K562 (cell line): ENCODE measurements at regions not wholly inside any gene's neighbourhood (a gene's known extent, or its start where the extent isn't known, plus 50 kb on each side); places are given as distances from the start of the nearest gene placed in this dataset.

Experiments
- ATAC-seq: fragments of 200-7000 bp; cut with Tn5 transposase; 3 replicates; pipeline ENCODE4 v1.9.1; 2020; ENCODE audit warnings: moderate library complexity
- BruUV-seq: library from RNA; stranded (reverse); fragments of 400-500 nt; replicated peaks from 2 replicates; lab custom pipeline; 2021; lab: Mats Ljungman, UMichigan
- CTCF ChIA-PET: fragments of 300-600 bp; formaldehyde crosslinking; extraction: SDS; loops from one replicate; lab custom pipeline; 2021; ENCODE audit warnings: low intra/inter-chr PET ratio; lab: Yijun Ruan, JAX
- POLR2A ChIA-PET: fragments of 300-600, 350-650 bp; sonication (Branson Sonifier 250); formaldehyde crosslinking; extraction: SDS; loops from one replicate; lab custom pipeline; 2021; ENCODE audit warnings: antibody characterized with exemption, inconsistent platforms; lab: Yijun Ruan, JAX
- DNase-seq, 4 experiments: peaks; one replicate each; pipeline versions ENCODE4 v3.0.0 to v3.0.0-alpha.2; 2011 to 2018; ENCODE audit warnings: low spot score in 3 of 4, mixed read lengths in 3 of 4; ENCODE audit errors: extremely low read depth in 1 of 4
- FAIRE-seq: peaks from 2 replicates; lab custom pipeline; 2011; peaks lifted over from hg19 to GRCh38; lab: Jason Lieb, UNC
- H2AFZ ChIP-seq: 2 replicates; pipeline ENCODE4 v1.6.0; 2011; ENCODE audit warnings: low read depth, low read length, control low read depth, inconsistent platforms
- H3K27ac ChIP-seq: fragments of 200-600 bp; 3 replicates; pipeline ENCODE4 v1.8.0; 2011; ENCODE audit warnings: low read depth, mild to moderate bottlenecking, control low read depth, inconsistent platforms, low read length, moderate library complexity, mixed read lengths; ENCODE audit errors: extremely low read depth
- H3K27me3 ChIP-seq, 2 experiments: fragments of 300-600 bp in 1 of 2; 2 replicates in 1 of 2; 3 replicates in 1 of 2; pipeline versions ENCODE4 v1.6.0 to v1.8.0; 2011; ENCODE audit warnings: inconsistent platforms in 2 of 2, low read length in 2 of 2, mild to moderate bottlenecking in 1 of 2, mixed read lengths in 1 of 2, moderate library complexity in 1 of 2; ENCODE audit not compliant: control insufficient read depth in 2 of 2, insufficient read depth in 2 of 2
- H3K36me3 ChIP-seq: fragments of 300-600 bp; 3 replicates; pipeline ENCODE4 v1.8.0; 2011; ENCODE audit warnings: mild to moderate bottlenecking, low read length, inconsistent platforms; ENCODE audit not compliant: control insufficient read depth, insufficient read depth
- H3K4me1 ChIP-seq, 2 experiments: fragments of 200-600 bp in 1 of 2; replicated peaks in 1 of 2; 2 replicates in 1 of 2; 3 replicates in 1 of 2; pipeline versions ENCODE4 v1.5.1 to v1.8.0; 2011; ENCODE audit warnings: inconsistent platforms in 2 of 2, low read length in 2 of 2, mild to moderate bottlenecking in 1 of 2, mixed read lengths in 1 of 2, moderate library complexity in 1 of 2; ENCODE audit not compliant: control insufficient read depth in 2 of 2, insufficient read depth in 2 of 2
- H3K4me2 ChIP-seq: 2 replicates; pipeline ENCODE4 v1.6.1; 2011; ENCODE audit warnings: low read length, control low read depth, inconsistent platforms, mixed read lengths; ENCODE audit not compliant: insufficient read depth
- H3K4me3 ChIP-seq: fragments of 200-600 bp; sonication (generic), shearing (Covaris generic); 2 replicates; pipeline ENCODE4 v1.5.1; 2016; ENCODE audit warnings: control low read depth, inconsistent platforms
- H3K79me2 ChIP-seq: fragments of 200-600 bp; 3 replicates; pipeline ENCODE4 v1.8.0; 2011; ENCODE audit warnings: low read length, inconsistent platforms; ENCODE audit not compliant: control insufficient read depth, insufficient read depth
- H3K9ac ChIP-seq, 2 experiments: 2 replicates each; pipeline versions ENCODE4 v1.6.0 to v1.6.1; 2011; ENCODE audit warnings: low read depth in 2 of 2, low read length in 2 of 2, control low read depth in 1 of 2, inconsistent platforms in 1 of 2, mild to moderate bottlenecking in 1 of 2, mixed read lengths in 1 of 2; ENCODE audit not compliant: insufficient read depth in 1 of 2
- H3K9me1 ChIP-seq: one replicate; pipeline ENCODE4 v1.6.0; 2011; ENCODE audit warnings: inconsistent platforms, mild to moderate bottlenecking, low read length, moderate library complexity; ENCODE audit not compliant: control insufficient read depth, insufficient read depth
- H3K9me3 ChIP-seq: replicated peaks from 2 replicates; pipeline ENCODE4 v1.5.1; 2011; ENCODE audit warnings: low read depth, low read length, inconsistent platforms; ENCODE audit not compliant: control insufficient read depth, insufficient read depth
- H4K20me1 ChIP-seq: replicated peaks from 2 replicates; pipeline ENCODE4 v1.6.1; 2011; ENCODE audit warnings: low read length, inconsistent platforms, mixed read lengths; ENCODE audit not compliant: control insufficient read depth, insufficient read depth
- CEBPB ChIP-seq: fragments of 450-650 bp; IDR thresholded peaks from 2 replicates; pipeline ENCODE4 v1.6.1; 2016; ENCODE audit warnings: missing genetic modification characterization, missing compliant biosample characterization
- CHD1 ChIP-seq: fragments of 200-600 bp; sonication (generic); IDR thresholded peaks from one replicate; pipeline ENCODE4 v1.6.1; 2012; ENCODE audit warnings: mild to moderate bottlenecking, moderate library complexity, low read length, inconsistent platforms
- JUND ChIP-seq, 2 experiments: IDR thresholded peaks; 2 replicates in 1 of 2; 3 replicates in 1 of 2; pipeline ENCODE4 v1.6.1; 2011; ENCODE audit warnings: borderline replicate concordance in 2 of 2, low read depth in 2 of 2, low read length in 2 of 2, improper control_type of control experiment in 1 of 2, missing biosample characterization in 1 of 2, missing genetic modification characterization in 1 of 2, missing genetic modification reagents in 1 of 2
- NBN ChIP-seq: fragments of 450-650 bp; IDR thresholded peaks from 2 replicates; pipeline ENCODE4 v1.6.1; 2016; ENCODE audit warnings: low read depth, mild to moderate bottlenecking
- ZNF143 ChIP-seq: sonication (generic); formaldehyde crosslinking; IDR thresholded peaks from 2 replicates; pipeline ENCODE4 v1.9.0; 2022; ENCODE audit warnings: mild to moderate bottlenecking, missing genetic modification reagents
- ZNF175 ChIP-seq: fragments of 200-800 bp; sonication (Bioruptor generic); IDR thresholded peaks from 2 replicates; pipeline ENCODE4 v1.6.1; 2016; ENCODE audit warnings: low read depth, mild to moderate bottlenecking, missing genetic modification characterization, missing compliant biosample characterization
- WGBS: fragments of 100-300 bp; shearing (Covaris generic); methylation state at CpG from one replicate; pipeline ENCODE4 v1.1.6; 2016; ENCODE audit warnings: low coverage, mixed read lengths; ENCODE audit not compliant: insufficient coverage; ENCODE audit errors: missing lambda C conversion rate; 5-methylcytosine and 5-hydroxymethylcytosine counted together
- in situ Hi-C: fragments of 300-500 bp; cut with MboI; formaldehyde crosslinking; loops from 4 replicates; pipeline ENCODE4 v1.15.0; 2018; ENCODE audit warnings: inconsistent platforms, mixed read lengths
- intact Hi-C: fragments of 100-400 bp; cut with micrococcal nuclease; formaldehyde crosslinking; loops from 2 replicates; pipeline ENCODE4 v1.14.2; 2022
- TF ChIP-seq, protein P1 (sequence below): sonication (generic); formaldehyde crosslinking; IDR thresholded peaks from 2 replicates; pipeline ENCODE4 v1.8.1; 2022; ENCODE audit warnings: missing genetic modification reagents

DNA sequence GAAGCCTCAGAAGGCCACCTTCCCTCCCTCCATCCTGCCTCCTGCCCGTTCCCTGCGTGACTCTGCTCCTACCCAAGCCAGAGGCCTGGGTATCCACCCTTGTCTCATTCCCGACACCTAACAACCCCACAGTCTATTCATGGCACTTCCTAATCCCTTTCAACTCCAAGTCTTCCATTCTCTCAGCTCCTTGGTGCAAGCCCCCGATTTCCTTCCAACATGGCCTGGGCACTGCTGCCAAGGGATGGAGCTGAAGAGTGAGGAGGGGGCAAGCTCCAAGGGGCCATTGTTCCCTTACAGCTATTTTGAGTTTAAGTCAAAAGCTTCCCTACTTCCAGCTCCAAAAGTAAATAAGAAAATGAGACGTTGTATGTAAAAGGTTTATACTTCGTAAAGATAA is 84.8 kb upstream of the ASB18 start (continued):
- TF ChIP-seq JUND (IDR thresholded peaks at IDR 0.05; ENCODE audit: borderline replicate concordance, low read depth, low read length): no peak
- TF ChIP-seq JUND (tag; IDR thresholded peaks at IDR 0.05; ENCODE audit: borderline replicate concordance, low read depth, low read length): no peak
- TF ChIP-seq ZNF175 (CRISPR knock-in tag): no peak
- no peak for TF ChIP-seq CEBPB
- no peak for TF ChIP-seq CHD1
- TF ChIP-seq, protein P1, sequence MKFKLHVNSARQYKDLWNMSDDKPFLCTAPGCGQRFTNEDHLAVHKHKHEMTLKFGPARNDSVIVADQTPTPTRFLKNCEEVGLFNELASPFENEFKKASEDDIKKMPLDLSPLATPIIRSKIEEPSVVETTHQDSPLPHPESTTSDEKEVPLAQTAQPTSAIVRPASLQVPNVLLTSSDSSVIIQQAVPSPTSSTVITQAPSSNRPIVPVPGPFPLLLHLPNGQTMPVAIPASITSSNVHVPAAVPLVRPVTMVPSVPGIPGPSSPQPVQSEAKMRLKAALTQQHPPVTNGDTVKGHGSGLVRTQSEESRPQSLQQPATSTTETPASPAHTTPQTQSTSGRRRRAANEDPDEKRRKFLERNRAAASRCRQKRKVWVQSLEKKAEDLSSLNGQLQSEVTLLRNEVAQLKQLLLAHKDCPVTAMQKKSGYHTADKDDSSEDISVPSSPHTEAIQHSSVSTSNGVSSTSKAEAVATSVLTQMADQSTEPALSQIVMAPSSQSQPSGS (CRISPR knock-in tag): no peak
- TF ChIP-seq, all 486 proteins: peak for 0

DNA sequence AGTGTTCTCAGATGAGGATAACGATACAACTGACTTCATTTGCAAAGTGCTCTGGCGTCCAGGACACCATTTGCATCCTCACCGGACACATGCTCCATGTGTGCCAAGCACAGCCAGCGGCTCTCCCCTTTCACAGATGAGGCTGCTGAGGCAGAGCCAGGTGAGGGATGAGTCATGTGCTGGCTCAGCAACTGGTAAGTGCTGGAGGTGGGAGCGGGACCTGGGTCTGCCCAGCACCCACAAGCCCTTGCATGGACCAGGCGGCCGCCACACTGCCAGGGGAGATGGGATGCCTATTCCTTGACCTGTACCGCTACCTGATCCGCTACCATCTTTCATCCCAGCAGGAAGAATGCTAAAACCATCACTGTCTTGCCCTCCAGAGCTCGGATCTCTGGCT is 86.2 kb upstream of the ASB18 start:
- TF ChIP-seq NBN (no peak), ZNF143 (CRISPR knock-in tag) (no peak)
- Histone ChIP-seq H3K36me3 (no peaks in the 10 kb centered on the region), H3K4me1 (no peaks in the 10 kb centered on the region), H3K79me2 (no peaks in the 10 kb centered on the region), H4K20me1 (no peaks in the 10 kb centered on the region), H3K9me3 (no peaks in the 10 kb centered on the region), H3K4me2 (no peak overlapping the region), H3K9me1 (no peaks in the 10 kb centered on the region), H3K27me3 (peaks cover 0 to 36% of the 10 kb centered on the region in 2 experiments; a peak in 2 of 5 replicates), H3K27ac (no peak overlapping the region), H3K9ac (no peak overlapping the region), H3K4me3 (no peak overlapping the region), H2AFZ (no peak overlapping the region)
- WGBS: 0% methylated on average over 4 of the region's 10 CpGs
- POLR2A ChIA-PET: no interaction called here
- FAIRE-seq (no peak), DNase-seq (no peak), ATAC-seq (no peak)
- BruUV-seq: no TSS peak
- CTCF ChIA-PET: no interaction called here
- intact Hi-C loops: loop anchor here (5.0 kb wide), 1 partner anchor 722 kb away; no protein-coding TSS in a partner anchor
- in situ Hi-C loops: loop anchor here (10.0 kb wide), 1 partner anchor 724 kb away; no protein-coding TSS in a partner anchor
